Activated naive CD8-positive, alpha-beta T cell treated with anti-CD3 and anti-CD28 coated beads for 36 hours (primary cell): ENCODE measurements at regions not wholly inside any gene's neighbourhood (a gene's known extent, or its start where the extent isn't known, plus 50 kb on each side); places are given as distances from the start of the nearest gene placed in this dataset.

Experiments used
- DNase-seq: peaks from one replicate; pipeline ENCODE4 v3.0.0; 2021
- H3K27ac Mint-ChIP-seq: one replicate; pipeline ENCODE4 v1.8.0; 2022; ENCODE audit warnings: mild to moderate bottlenecking, moderate library complexity, mixed read lengths
- H3K27me3 Mint-ChIP-seq: one replicate; pipeline ENCODE4 v1.8.0; 2022; ENCODE audit warnings: mild to moderate bottlenecking, mixed read lengths
- H3K36me3 Mint-ChIP-seq: one replicate; pipeline ENCODE4 v1.8.0; 2021; ENCODE audit warnings: mild to moderate bottlenecking, mixed read lengths
- H3K4me1 Mint-ChIP-seq: one replicate; pipeline ENCODE4 v1.8.0; 2021; ENCODE audit warnings: mixed read lengths
- H3K4me3 Mint-ChIP-seq: one replicate; pipeline ENCODE4 v1.8.0; 2022; ENCODE audit warnings: mild to moderate bottlenecking, moderate library complexity, mixed read lengths
- H3K9me3 Mint-ChIP-seq: one replicate; pipeline ENCODE4 v1.8.0; 2022; ENCODE audit warnings: mixed read lengths

GRCh38 chr3:132265488-132265887, 51.7 kb upstream of the ACP3 start:
- Mint-ChIP-seq H3K27me3 (no peaks in the 10 kb centered on the region), H3K27ac (no peak overlapping the region), H3K4me3 (no peak overlapping the region), H3K36me3 (no peaks in the 10 kb centered on the region), H3K4me1 (no peaks in the 10 kb centered on the region), H3K9me3 (no peaks in the 10 kb centered on the region)
- DNase-seq: no peak

DNA sequence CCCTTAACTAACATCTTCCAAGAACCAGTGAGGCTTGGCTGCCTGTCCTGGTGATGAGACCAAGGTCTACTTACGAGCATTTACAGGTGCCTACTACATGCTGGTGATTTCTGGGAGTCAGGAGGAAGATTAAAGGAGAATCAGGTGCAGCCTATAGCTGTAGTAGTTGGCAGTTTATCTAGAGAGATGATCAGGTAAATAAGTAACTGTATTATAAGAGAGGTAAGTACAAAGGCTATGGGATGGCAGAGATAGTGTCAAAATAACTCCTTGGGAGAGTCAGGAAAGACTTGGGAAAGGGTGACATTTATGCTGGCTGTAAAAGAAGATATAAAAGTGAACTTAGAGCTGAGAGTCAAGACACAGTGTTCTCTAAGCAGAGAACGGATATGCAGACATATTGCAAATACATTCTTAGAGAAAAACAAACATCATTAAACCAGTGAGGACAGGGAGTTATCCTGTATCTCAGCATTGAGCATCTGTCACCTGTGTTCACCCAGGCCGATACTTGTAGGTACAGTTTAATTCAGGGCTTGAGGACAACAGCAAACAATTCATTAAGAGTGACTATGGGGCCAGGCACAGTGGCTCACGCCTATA, 49.7 kb upstream of the ACP3 start:
- H3K4me1 Mint-ChIP-seq: no peaks in the 10 kb centered on the region
- no peaks in the 10 kb centered on the region for H3K36me3 Mint-ChIP-seq
- no peaks in the 10 kb centered on the region for H3K9me3 Mint-ChIP-seq
- DNase-seq: no peak
- H3K27ac Mint-ChIP-seq: no peak overlapping the region
- no peak overlapping the region for H3K4me3 Mint-ChIP-seq
- H3K27me3 Mint-ChIP-seq: no peaks in the 10 kb centered on the region
